ENCODE measurements at regions not wholly inside any gene's neighbourhood (a gene's known extent, or its start where the extent isn't known, plus 50 kb on each side); places are given as distances from the start of the nearest gene placed in this dataset.

- TF ChIP-seq CTCF (IDR thresholded peaks at IDR 0.05; ENCODE audit: extremely low read depth in 1 of 2, insufficient read depth in 1 of 2, low read depth in 1 of 2, low read length in 2 of 2) (no peak), EZH2 (IDR thresholded peaks at IDR 0.05; ENCODE audit: borderline replicate concordance, low read depth, low read length, severe bottlenecking) (no peak)
Measured at GRCh38 chr3:127115691-127116351, 77.1 kb upstream of the PRR23E start.
